GM06990 (cell line): ENCODE measurements at regions not wholly inside any gene's neighbourhood (a gene's known extent, or its start where the extent isn't known, plus 50 kb on each side); places are given as distances from the start of the nearest gene placed in this dataset.

Source experiments
- DNase-seq: peaks from one replicate; pipeline ENCODE4 v3.0.0-alpha.2; 2011; ENCODE audit not compliant: insufficient read length; ENCODE audit errors: extremely low read depth
- H3K27me3 ChIP-seq: replicated peaks from 2 replicates; pipeline ENCODE4 v1.6.0; 2011; ENCODE audit warnings: low read length; ENCODE audit not compliant: control insufficient read depth, insufficient read depth
- H3K36me3 ChIP-seq: 2 replicates; pipeline ENCODE4 v1.5.1; 2011; ENCODE audit warnings: low read length; ENCODE audit not compliant: control insufficient read depth, insufficient read depth
- H3K4me3 ChIP-seq: replicated peaks from 2 replicates; pipeline ENCODE4 v1.5.1; 2011; ENCODE audit warnings: low read depth, mild to moderate bottlenecking, control low read depth, low read length
- CTCF ChIP-seq: IDR thresholded peaks from 2 replicates; pipeline ENCODE4 v1.5.1; 2011; ENCODE audit warnings: low read length, control low read depth, mild to moderate bottlenecking, inconsistent platforms; ENCODE audit not compliant: insufficient read depth, poor library complexity, severe bottlenecking

GRCh38 chr11:101296896-101297295 is 167.3 kb upstream of the PGR start:
- no peaks in the 10 kb centered on the region for H3K36me3 ChIP-seq
- H3K27me3 ChIP-seq = no peaks in the 10 kb centered on the region
- no peak for DNase-seq
- no peak overlapping the region for H3K4me3 ChIP-seq
- TF ChIP-seq CTCF = no peak

DNA sequence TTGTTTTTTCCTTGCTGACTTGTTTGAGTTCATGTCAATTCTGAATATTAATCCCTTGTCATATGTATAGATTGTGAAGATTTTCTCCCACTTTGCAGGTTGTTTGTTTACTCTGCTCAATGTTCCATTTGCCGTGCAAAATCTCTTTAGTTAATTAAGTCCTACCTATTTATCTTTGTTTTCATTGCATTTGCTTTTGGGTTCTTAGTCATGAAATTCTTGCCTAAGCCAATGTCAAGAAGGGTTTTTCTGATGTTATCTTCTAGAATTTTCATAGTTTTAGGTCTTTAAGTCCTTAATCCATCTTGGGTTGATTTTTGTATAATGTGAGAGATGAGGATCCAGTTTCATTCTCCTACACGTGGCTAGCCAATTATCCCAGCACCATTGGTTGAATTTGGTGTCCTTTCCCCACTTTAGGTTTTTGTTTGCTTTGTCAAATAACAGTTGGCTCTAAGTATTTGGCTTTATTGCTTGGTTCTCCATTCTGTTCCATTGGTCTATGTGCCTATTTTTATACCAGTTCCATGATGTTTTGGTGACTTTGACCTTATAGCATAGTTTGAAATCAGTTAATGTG is 163.1 kb upstream of the PGR start:
- Histone ChIP-seq H3K36me3 (no peaks in the 10 kb centered on the region), H3K4me3 (no peak overlapping the region), H3K27me3 (no peaks in the 10 kb centered on the region)
- TF ChIP-seq CTCF = no peak
- DNase-seq = no peak

DNA sequence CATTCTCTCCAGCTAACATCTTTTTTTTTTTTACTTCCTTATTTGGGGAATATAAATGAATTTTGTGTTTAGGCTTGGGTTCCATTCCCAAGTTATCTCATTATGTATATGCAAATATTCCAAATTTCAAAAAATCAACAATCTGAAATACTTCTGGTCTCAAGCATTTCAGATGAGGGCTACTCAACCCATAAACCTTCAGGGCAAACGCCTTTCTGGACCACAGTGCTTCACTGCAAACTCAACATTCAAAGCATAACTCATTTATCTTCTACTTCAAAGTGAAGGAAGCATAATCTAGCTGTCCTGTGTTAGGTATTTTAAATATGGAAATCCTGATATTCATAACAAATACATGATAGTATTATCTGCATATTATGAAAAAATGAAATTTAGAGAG is 161.7 kb upstream of the PGR start:
- DNase-seq = no peak
- H3K4me3 ChIP-seq = no peak overlapping the region
- no peaks in the 10 kb centered on the region for H3K36me3 ChIP-seq
- H3K27me3 ChIP-seq = no peaks in the 10 kb centered on the region
- TF ChIP-seq CTCF = no peak

GRCh38 chr11:101288392-101288791 is 158.8 kb upstream of the PGR start:
- Histone ChIP-seq H3K4me3 (no peak overlapping the region), H3K27me3 (no peaks in the 10 kb centered on the region), H3K36me3 (no peaks in the 10 kb centered on the region)
- TF ChIP-seq CTCF = no peak
- no peak for DNase-seq

GRCh38 chr11:101279728-101280127 is 150.1 kb upstream of the PGR start:
- no peak for TF ChIP-seq CTCF
- H3K36me3 ChIP-seq = no peaks in the 10 kb centered on the region
- no peak overlapping the region for H3K4me3 ChIP-seq
- H3K27me3 ChIP-seq = no peaks in the 10 kb centered on the region
- no peak for DNase-seq

GRCh38 chr11:101278286-101278685 is 148.7 kb upstream of the PGR start:
- no peak for TF ChIP-seq CTCF
- no peaks in the 10 kb centered on the region for H3K27me3 ChIP-seq
- no peak for DNase-seq

More at GRCh38 chr11:101278286-101278685, 148.7 kb upstream of the PGR start:
- Histone ChIP-seq H3K36me3 (no peaks in the 10 kb centered on the region), H3K4me3 (no peak overlapping the region)
